GDM1 (cell line): ENCODE measurements at regions not wholly inside any gene's neighbourhood (a gene's known extent, or its start where the extent isn't known, plus 50 kb on each side); places are given as distances from the start of the nearest gene placed in this dataset.
"Not testable (repeated sequence)": the region's sequence is repeated elsewhere in the genome, so short reads cannot be mapped to it uniquely, and the experiment has no call there.

ENCODE experiments used
- DNase-seq: peaks from one replicate; lab custom pipeline; 2025; lab: John Stamatoyannopoulos, UW

GRCh38 chr5:44756097-44756496 is 52.6 kb upstream of the MRPS30 start:
- DNase-seq, result not testable (repeated sequence)

- no peak for DNase-seq
These were observed 61.4 kb upstream of the MRPS30 start for GRCh38 chr5:44747396-44747795.

GRCh38 chr5:44740660-44741059 is 68.1 kb upstream of the MRPS30 start:
- no peak for DNase-seq

- no peak for DNase-seq
These were observed 79.2 kb upstream of the MRPS30 start for GRCh38 chr5:44729536-44729935.

- DNase-seq, result no peak
These were observed 81.6 kb upstream of the MRPS30 start for GRCh38 chr5:44727100-44727499.

GRCh38 chr5:44719856-44720255 is 88.9 kb upstream of the MRPS30 start:
- no peak for DNase-seq

GRCh38 chr5:44714871-44715561 is 93.7 kb upstream of the MRPS30 start:
- no peak for DNase-seq

- DNase-seq, result no peak
These were observed 95.3 kb upstream of the MRPS30 start for GRCh38 chr5:44713446-44713845.

- no peak for DNase-seq
These were observed 96.8 kb upstream of the MRPS30 start for GRCh38 chr5:44711901-44712300.

GRCh38 chr5:44708602-44709001 is 100.1 kb upstream of the MRPS30 start:
- DNase-seq, result no peak

GRCh38 chr5:44707721-44708120 is 101.0 kb upstream of the MRPS30 start:
- DNase-seq, result no peak

- DNase-seq, result no peak
These were observed 111.7 kb upstream of the MRPS30 start for GRCh38 chr5:44697025-44697424.

- no peak for DNase-seq
These were observed 113.5 kb upstream of the MRPS30 start for GRCh38 chr5:44695259-44695658.

GRCh38 chr5:44691802-44692201 is 116.9 kb upstream of the MRPS30 start:
- DNase-seq, result no peak

GRCh38 chr5:44681906-44682305 is 126.8 kb upstream of the MRPS30 start:
- DNase-seq, result no peak

GRCh38 chr5:44679214-44679613 is 129.5 kb upstream of the MRPS30 start:
- DNase-seq, result no peak

- DNase-seq, result no peak
These were observed 133.5 kb upstream of the MRPS30 start for GRCh38 chr5:44675296-44675695.

GRCh38 chr5:44674461-44674860 is 134.3 kb upstream of the MRPS30 start:
- DNase-seq, result no peak

- DNase-seq, result not testable (repeated sequence)
These were observed 140.3 kb upstream of the MRPS30 start for GRCh38 chr5:44668471-44668870.

- DNase-seq, result no peak
These were observed 143.5 kb upstream of the MRPS30 start for GRCh38 chr5:44665101-44665701.

- DNase-seq, result no peak
These were observed 144.0 kb upstream of the MRPS30 start for GRCh38 chr5:44664711-44665100.

GRCh38 chr5:44663991-44664710 is 144.6 kb upstream of the MRPS30 start:
- DNase-seq, result no peak

- DNase-seq, result no peak
These were observed 146.9 kb upstream of the MRPS30 start for GRCh38 chr5:44661851-44662250.
